Osteoblast (primary cell): ENCODE measurements at regions not wholly inside any gene's neighbourhood (a gene's known extent, or its start where the extent isn't known, plus 50 kb on each side); places are given as distances from the start of the nearest gene placed in this dataset.

ENCODE experiments used
- DNase-seq: peaks from one replicate; pipeline ENCODE4 v3.0.0; 2011; ENCODE audit warnings: low spot score, mixed read lengths; ENCODE audit not compliant: insufficient read length; ENCODE audit errors: missing footprints
- H2AFZ ChIP-seq: 2 replicates; pipeline ENCODE4 v1.6.0; 2011; ENCODE audit warnings: mild to moderate bottlenecking, low read length
- H3K27ac ChIP-seq: 2 replicates; pipeline ENCODE4 v1.5.1; 2011; ENCODE audit warnings: mild to moderate bottlenecking, low read depth, low read length, moderate library complexity
- H3K27me3 ChIP-seq: 2 replicates; pipeline ENCODE4 v1.6.0; 2012; ENCODE audit warnings: mild to moderate bottlenecking, control low read depth, inconsistent platforms, low read length, moderate library complexity; ENCODE audit not compliant: insufficient read depth
- H3K36me3 ChIP-seq: 2 replicates; pipeline ENCODE4 v1.5.1; 2011; ENCODE audit warnings: mild to moderate bottlenecking, low read length, control low read depth, moderate library complexity; ENCODE audit not compliant: insufficient read depth
- H3K4me1 ChIP-seq: 2 replicates; pipeline ENCODE4 v1.5.1; 2011; ENCODE audit warnings: mild to moderate bottlenecking, low read length, control low read depth, moderate library complexity; ENCODE audit not compliant: insufficient read depth
- H3K4me2 ChIP-seq: 2 replicates; pipeline ENCODE4 v1.6.0; 2011; ENCODE audit warnings: mild to moderate bottlenecking, low read length; ENCODE audit not compliant: insufficient read depth
- H3K4me3 ChIP-seq: fragments of 200-600 bp; sonication (generic); 3 replicates; pipeline ENCODE4 v1.5.1; 2012; ENCODE audit warnings: mild to moderate bottlenecking, low read length, inconsistent platforms; ENCODE audit not compliant: insufficient read depth
- H3K79me2 ChIP-seq: 2 replicates; pipeline ENCODE4 v1.6.0; 2012; ENCODE audit warnings: mild to moderate bottlenecking, low read length, control low read depth, inconsistent platforms; ENCODE audit not compliant: insufficient read depth
- H3K9me3 ChIP-seq: 2 replicates; pipeline ENCODE4 v1.5.1; 2011; ENCODE audit warnings: low read depth, low read length, control low read depth
- H4K20me1 ChIP-seq: 2 replicates; pipeline ENCODE4 v1.6.0; 2012; ENCODE audit warnings: mild to moderate bottlenecking, low read length, control low read depth; ENCODE audit not compliant: insufficient read depth
- TF ChIP-seq, protein P1 (sequence below): IDR thresholded peaks from 2 replicates; pipeline ENCODE4 v1.5.1; 2011; ENCODE audit warnings: mild to moderate bottlenecking, low read depth, low read length, moderate library complexity; ENCODE audit errors: extremely low read depth

DNA sequence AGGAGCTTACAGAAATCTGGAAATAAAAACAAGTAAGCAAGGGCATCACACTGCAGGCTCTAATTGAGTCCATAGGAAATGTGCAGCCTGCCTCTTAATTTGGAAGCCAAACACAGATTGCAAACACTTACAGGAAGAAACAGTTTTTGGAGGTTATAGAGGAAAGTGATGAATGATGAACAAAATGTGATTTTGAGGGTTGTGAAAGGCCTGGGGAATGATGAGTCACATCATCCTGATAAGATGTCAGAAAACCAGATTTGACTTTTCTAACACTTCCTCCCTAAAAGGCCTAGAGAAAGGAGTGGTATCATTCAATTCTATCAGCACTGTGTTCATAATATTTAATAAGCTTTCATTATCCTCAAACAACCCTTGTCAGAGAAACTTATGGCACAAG lies 96.6 kb upstream of the POU2AF2 start:
- no peak overlapping the region for H3K27ac ChIP-seq
- no peak for DNase-seq
- H2AFZ ChIP-seq: no peak overlapping the region
- H3K4me2 ChIP-seq: no peak overlapping the region
- H3K79me2 ChIP-seq: no peaks in the 10 kb centered on the region
- H3K4me1 ChIP-seq: no peaks in the 10 kb centered on the region
- TF ChIP-seq, protein P1, sequence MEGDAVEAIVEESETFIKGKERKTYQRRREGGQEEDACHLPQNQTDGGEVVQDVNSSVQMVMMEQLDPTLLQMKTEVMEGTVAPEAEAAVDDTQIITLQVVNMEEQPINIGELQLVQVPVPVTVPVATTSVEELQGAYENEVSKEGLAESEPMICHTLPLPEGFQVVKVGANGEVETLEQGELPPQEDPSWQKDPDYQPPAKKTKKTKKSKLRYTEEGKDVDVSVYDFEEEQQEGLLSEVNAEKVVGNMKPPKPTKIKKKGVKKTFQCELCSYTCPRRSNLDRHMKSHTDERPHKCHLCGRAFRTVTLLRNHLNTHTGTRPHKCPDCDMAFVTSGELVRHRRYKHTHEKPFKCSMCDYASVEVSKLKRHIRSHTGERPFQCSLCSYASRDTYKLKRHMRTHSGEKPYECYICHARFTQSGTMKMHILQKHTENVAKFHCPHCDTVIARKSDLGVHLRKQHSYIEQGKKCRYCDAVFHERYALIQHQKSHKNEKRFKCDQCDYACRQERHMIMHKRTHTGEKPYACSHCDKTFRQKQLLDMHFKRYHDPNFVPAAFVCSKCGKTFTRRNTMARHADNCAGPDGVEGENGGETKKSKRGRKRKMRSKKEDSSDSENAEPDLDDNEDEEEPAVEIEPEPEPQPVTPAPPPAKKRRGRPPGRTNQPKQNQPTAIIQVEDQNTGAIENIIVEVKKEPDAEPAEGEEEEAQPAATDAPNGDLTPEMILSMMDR: no peak
- H3K36me3 ChIP-seq: no peaks in the 10 kb centered on the region
- H3K4me3 ChIP-seq: no peak overlapping the region
- no peaks in the 10 kb centered on the region for H3K27me3 ChIP-seq
- H4K20me1 ChIP-seq: no peaks in the 10 kb centered on the region
- no peaks in the 10 kb centered on the region for H3K9me3 ChIP-seq

DNA sequence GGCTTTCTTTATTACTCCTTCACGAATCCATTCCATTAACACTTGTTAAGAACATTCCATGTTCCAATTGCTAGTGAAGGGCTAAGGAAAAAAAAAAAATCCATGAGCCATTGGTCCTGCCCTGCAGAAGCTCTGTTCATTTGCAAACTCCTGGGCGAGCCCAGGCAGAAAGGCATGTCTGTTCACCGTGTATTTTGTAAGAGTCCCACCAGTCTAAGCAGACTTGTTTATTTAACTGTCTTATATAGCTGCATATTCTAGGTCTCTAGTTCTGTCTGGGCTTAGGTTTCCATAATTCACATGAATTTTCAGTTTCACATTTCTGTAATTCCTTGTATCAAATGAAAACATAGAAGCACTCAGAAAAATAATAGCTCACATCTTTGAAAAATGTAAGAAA lies 97.4 kb upstream of the POU2AF2 start:
- Histone ChIP-seq H3K4me3 (no peak overlapping the region), H3K27me3 (no peaks in the 10 kb centered on the region), H3K27ac (no peak overlapping the region), H3K9me3 (no peaks in the 10 kb centered on the region), H3K4me2 (no peak overlapping the region), H3K79me2 (no peaks in the 10 kb centered on the region), H3K4me1 (no peaks in the 10 kb centered on the region), H4K20me1 (no peaks in the 10 kb centered on the region), H3K36me3 (no peaks in the 10 kb centered on the region), H2AFZ (no peak overlapping the region)
- TF ChIP-seq, protein P1: no peak
- no peak for DNase-seq

DNA sequence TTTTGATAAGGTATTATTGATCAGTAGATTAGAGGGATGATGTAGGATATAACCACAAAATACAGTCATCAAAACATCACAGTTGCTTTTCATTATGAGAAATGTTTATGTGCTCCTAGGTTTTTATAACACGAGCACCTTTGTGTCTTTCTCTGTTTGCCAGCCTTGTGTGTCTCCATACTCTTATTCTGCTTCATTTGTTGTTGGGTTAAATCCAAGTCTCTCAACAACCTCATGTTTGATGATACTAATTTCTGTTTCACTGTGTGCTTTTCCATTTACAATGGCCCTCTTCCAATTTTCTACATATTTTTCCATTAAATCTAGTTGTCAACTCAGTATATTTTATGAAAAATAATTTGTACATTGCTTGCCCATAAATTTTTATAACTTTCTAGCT lies 107.7 kb upstream of the POU2AF2 start:
- H3K4me1 ChIP-seq: no peaks in the 10 kb centered on the region
- DNase-seq: no peak
- no peaks in the 10 kb centered on the region for H3K36me3 ChIP-seq
- H3K4me2 ChIP-seq: no peak overlapping the region
- H3K27me3 ChIP-seq: no peaks in the 10 kb centered on the region
- H3K9me3 ChIP-seq: no peaks in the 10 kb centered on the region
- H3K4me3 ChIP-seq: no peak overlapping the region
- H3K79me2 ChIP-seq: no peaks in the 10 kb centered on the region
- no peaks in the 10 kb centered on the region for H4K20me1 ChIP-seq
- TF ChIP-seq, protein P1: no peak
- H2AFZ ChIP-seq: no peak overlapping the region
- H3K27ac ChIP-seq: no peak overlapping the region

DNA sequence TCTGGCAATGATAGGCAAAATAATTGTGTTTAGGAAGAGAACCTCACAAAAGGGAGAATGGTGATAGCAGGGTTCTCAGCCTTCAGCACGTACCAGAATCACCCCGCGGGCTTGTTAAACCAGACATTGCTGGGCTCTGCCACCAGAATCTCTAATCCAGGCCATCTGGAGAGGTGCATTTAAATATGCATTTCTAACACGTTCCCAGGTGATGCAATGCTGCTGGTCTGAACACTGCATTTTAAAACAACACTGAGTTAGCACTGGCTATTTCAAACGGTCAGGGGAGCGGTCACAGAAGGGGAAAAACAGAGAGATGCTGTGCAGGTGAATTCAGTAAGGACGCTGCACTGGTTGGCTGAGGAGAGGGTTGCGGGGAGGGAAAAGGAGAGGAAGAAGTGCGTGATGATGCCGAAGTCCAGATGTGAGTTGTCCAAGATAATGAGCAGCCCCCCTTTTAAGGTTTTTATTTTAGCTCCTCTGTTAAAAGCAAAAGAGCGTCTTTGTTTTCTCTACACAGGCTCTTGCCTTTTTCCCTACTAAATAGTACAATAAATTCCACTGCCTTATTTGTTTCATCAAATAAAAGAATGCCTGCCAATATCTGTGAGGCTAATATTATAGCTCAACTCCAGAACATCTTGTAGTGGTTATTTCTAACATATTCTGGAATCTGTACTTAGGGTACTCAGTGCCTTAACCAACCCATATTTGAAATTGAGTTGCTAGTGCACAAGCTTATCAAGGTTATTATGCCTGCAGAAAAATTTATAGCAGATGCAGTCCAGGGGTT lies 109.6 kb upstream of the POU2AF2 start:
- Histone ChIP-seq H3K79me2 (no peaks in the 10 kb centered on the region), H3K27ac (no peak overlapping the region), H3K27me3 (no peaks in the 10 kb centered on the region), H3K4me2 (no peak overlapping the region), H3K9me3 (no peaks in the 10 kb centered on the region), H3K4me3 (no peak overlapping the region), H3K4me1 (no peaks in the 10 kb centered on the region), H2AFZ (no peak overlapping the region), H4K20me1 (no peaks in the 10 kb centered on the region), H3K36me3 (no peaks in the 10 kb centered on the region)
- TF ChIP-seq, protein P1: no peak
- no peak for DNase-seq
